GM12891 (cell line): ENCODE measurements at regions not wholly inside any gene's neighbourhood (a gene's known extent, or its start where the extent isn't known, plus 50 kb on each side); places are given as distances from the start of the nearest gene placed in this dataset.
"Not testable (repeated sequence)": the region's sequence is repeated elsewhere in the genome, so short reads cannot be mapped to it uniquely, and the experiment has no call there.

Source experiments
- DNase-seq: peaks from one replicate; pipeline ENCODE4 v3.0.0; 2011; ENCODE audit warnings: low spot score; ENCODE audit not compliant: insufficient read length
- FAIRE-seq: peaks from 2 replicates; lab custom pipeline; 2011; peaks lifted over from hg19 to GRCh38; lab: Jason Lieb, UNC
- PAX5 ChIP-seq: IDR thresholded peaks from 2 replicates; pipeline ENCODE4 v1.6.1; 2011; ENCODE audit warnings: low read length, moderate library complexity, mild to moderate bottlenecking; ENCODE audit not compliant: insufficient read depth, severe bottlenecking
- POLR2A ChIP-seq: IDR thresholded peaks from 2 replicates; pipeline ENCODE4 v1.6.1; 2011; ENCODE audit warnings: low read depth, low read length, control low read depth
- POLR2AphosphoS5 ChIP-seq: IDR thresholded peaks from 2 replicates; pipeline ENCODE4 v1.6.1; 2011; ENCODE audit warnings: low read depth, low read length, control low read depth
- POU2F2 ChIP-seq: IDR thresholded peaks from 2 replicates; pipeline ENCODE4 v1.6.1; 2011; ENCODE audit warnings: low read depth, mild to moderate bottlenecking, control low read depth, low read length, moderate library complexity
- SPI1 ChIP-seq: IDR thresholded peaks from 2 replicates; pipeline ENCODE4 v1.6.1; 2011; ENCODE audit warnings: low read depth, low read length, control low read depth
- TAF1 ChIP-seq: IDR thresholded peaks from 2 replicates; pipeline ENCODE4 v1.6.1; 2011; ENCODE audit warnings: low read depth, low read length, control low read depth

DNA sequence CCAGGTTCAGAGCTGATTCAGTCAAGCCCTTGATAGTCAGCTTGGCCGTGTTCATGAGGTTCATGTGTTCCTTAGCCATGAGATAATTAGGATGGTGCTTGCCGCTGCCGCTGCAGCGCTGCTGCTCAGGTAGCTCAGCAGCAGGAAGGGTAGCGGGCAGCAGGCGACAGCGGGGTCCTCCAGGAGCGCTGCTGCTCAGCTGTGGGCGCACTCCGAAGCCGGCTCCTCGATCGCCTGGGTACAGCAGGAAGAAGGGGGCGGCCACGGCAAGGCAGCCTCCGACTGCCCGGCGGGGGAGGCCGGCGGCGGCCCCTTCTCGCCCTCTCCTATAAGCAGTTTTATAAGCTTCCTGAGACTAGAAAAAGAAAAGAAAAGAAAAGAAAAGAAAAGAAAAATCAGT, 1253.6 kb downstream of the EFNA5 start:
- FAIRE-seq (no peak), DNase-seq (no peak)
- no peak for TF ChIP-seq PAX5
- TF ChIP-seq POLR2A = no peak
- TF ChIP-seq SPI1 = no peak
- no peak for TF ChIP-seq POLR2AphosphoS5
- TF ChIP-seq POU2F2 = no peak
- TF ChIP-seq TAF1 = no peak

DNA sequence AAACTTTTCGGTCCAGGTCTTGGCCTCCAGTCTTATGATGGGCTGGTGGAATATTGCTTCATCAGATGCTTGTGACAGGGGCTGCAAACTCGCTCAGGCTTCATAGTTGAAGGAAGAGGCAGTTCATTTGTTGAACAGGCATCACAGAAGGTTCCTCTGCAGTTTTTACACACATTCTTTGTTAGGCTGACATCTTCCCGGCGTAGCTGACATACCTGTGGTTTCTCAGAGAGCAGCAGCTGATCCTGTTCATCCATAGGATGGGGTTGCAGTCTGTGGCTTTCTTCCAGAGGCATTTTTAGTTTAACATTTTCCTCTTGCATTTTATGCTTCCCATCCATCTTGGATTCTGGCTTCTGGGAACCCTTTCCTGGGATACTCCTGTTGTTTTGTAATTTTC, 1255.2 kb downstream of the EFNA5 start:
- DNase-seq (no peak), FAIRE-seq (no peak)
- no peak for TF ChIP-seq PAX5
- no peak for TF ChIP-seq POLR2AphosphoS5
- TF ChIP-seq POU2F2 = no peak
- no peak for TF ChIP-seq SPI1
- no peak for TF ChIP-seq TAF1
- TF ChIP-seq POLR2A = no peak

DNA sequence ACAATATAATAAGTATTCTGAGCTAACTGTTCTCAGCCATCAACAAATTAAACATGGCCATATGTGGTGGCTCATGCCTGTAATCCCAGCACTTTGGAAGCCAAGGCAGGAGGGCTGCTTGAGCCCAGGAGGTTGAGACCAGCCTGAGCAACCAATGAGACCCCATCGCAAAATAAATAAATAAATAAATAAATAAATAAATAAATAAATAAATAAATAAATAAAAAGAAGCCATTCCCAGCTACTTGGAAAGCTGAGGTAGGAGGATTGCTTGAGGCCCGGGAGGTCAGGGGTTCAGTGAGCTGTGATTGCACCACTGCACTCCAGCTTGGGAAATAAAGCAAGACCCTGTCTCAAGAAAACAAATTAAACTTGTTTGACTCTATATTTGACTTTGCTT, 1256.4 kb downstream of the EFNA5 start:
- no peak for TF ChIP-seq POU2F2
- TF ChIP-seq POLR2A = no peak
- no peak for TF ChIP-seq POLR2AphosphoS5
- TF ChIP-seq SPI1 = no peak
- no peak for TF ChIP-seq PAX5
- no peak for TF ChIP-seq TAF1
- FAIRE-seq = no peak
- DNase-seq = no peak

DNA sequence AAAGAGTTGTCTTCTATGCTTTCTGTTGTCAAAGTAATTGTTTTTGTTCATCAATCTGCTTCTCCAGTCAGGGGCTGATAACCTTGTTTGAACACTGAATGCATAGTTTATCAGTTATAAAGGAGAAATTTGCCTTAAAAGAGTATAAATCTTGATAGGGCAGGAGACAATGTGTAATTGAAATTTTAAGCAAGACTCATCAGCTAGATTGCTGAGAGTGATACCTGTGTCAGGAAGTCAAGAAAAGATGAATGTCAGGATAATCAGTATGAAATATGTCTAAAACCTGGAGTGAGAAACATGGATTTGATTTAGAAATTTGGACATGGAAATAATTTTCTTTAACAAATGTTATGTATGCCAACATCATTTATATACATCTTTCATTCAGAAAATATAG, 1258.1 kb downstream of the EFNA5 start:
- TF ChIP-seq POLR2A = no peak
- no peak for TF ChIP-seq TAF1
- TF ChIP-seq SPI1 = no peak
- TF ChIP-seq POLR2AphosphoS5 = no peak
- no peak for TF ChIP-seq POU2F2
- no peak for TF ChIP-seq PAX5
- DNase-seq (no peak), FAIRE-seq (no peak)

DNA sequence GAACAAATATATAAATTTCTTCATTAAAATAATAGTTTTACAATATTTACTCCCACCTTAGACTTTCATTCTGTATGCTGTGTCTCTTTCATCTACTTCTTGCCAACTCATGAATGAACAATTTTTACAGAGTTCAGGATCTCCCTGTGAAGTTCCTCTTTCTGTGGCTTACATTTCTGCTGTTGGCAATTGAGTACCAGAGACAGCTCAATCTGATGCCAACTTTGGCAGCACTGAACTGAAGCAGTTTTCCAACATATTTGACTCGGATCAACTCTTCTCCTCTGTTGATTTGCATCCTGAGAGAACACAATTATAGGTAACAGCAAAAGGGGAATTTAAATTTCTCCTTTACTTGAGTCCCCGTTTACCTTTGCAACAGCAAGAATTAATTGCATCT, 1262.2 kb downstream of the EFNA5 start:
- FAIRE-seq (no peak), DNase-seq (no peak)
- no peak for TF ChIP-seq POLR2A
- TF ChIP-seq SPI1 = no peak
- no peak for TF ChIP-seq PAX5
- no peak for TF ChIP-seq TAF1
- TF ChIP-seq POLR2AphosphoS5 = no peak
- no peak for TF ChIP-seq POU2F2

DNA sequence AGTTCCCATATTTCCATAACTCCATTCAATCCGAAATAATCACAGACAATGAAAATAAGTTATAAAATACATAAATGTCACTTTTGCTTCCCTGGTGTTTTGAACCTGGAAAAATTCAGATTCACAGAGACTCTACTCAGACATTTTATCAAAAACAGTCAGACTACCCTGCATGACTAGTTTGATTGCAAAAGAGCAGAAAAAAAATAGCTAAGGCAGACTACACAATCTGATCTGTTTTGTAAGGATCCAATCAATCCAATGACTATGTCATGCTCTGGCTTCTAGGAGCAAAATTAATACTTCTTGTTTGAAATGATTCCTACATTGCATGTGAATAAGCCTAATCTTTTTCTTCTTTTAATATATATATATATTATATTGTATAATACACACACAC, 1262.6 kb downstream of the EFNA5 start:
- DNase-seq (no peak), FAIRE-seq (no peak)
- no peak for TF ChIP-seq TAF1
- no peak for TF ChIP-seq POLR2A
- no peak for TF ChIP-seq SPI1
- TF ChIP-seq POU2F2 = no peak
- TF ChIP-seq PAX5 = no peak
- TF ChIP-seq POLR2AphosphoS5 = no peak

DNA sequence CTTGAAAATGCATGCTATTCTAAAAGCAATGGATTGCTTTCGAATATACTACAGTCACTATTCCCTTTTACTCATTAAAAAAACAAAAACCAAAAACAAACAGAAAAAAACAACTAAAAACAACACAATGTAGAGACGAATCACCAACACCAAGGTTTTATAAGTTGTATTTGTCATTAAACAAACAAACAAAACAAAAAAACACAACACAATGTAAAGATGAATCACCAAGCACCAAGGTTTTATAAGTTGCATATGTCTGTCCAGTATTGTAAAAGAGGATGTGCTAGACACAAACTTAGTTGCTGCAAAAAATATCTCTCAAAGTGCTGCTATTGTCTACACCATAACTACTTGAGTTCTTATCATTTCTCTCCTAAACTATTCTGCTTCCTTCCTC, 1269.2 kb downstream of the EFNA5 start:
- DNase-seq (no peak), FAIRE-seq (no peak)
- TF ChIP-seq TAF1 (no peak), POU2F2 (no peak), POLR2A (no peak), SPI1 (no peak), PAX5 (no peak), POLR2AphosphoS5 (no peak)

DNA sequence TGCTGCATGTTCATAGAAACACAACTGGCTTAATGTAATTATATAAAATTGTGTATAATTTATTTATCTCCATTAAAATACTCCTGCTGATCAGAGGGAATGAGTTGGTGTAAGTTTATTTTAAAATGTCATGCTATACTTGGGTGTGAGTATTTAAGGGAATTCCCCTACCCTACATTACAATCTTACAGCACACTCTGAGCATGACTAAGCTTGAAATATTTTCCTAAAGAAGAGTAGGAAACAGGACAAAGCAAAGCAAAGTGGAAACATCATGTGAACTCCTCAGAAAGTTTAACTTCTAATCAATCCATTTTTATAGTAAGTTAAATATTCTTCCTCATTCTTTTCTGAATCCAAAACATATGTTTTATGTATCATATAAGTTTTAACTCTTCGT, 1271.3 kb downstream of the EFNA5 start:
- FAIRE-seq (no peak), DNase-seq (no peak)
- TF ChIP-seq PAX5 (no peak), SPI1 (no peak), POLR2AphosphoS5 (no peak), POLR2A (no peak), TAF1 (no peak), POU2F2 (no peak)

DNA sequence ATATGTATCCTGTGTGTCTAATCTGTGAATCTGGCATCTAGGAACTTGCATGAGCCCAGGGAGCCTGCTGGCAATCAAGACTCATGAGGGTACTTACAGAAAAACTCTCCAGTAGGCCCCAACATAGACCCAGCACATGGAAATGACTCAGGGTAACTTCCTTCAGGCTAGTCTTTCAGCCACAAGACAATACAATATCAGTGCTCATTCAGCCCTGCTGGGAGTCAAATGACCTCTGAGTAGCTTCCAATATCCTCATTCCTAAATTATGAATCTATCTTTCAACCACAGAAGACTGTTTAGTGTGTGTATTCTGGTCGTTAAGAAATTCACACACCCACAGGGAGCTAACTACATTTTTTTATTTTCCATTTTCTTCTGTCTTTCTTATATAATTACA, 1273.0 kb downstream of the EFNA5 start:
- no peak for TF ChIP-seq POLR2AphosphoS5
- no peak for TF ChIP-seq POLR2A
- TF ChIP-seq TAF1 = no peak
- no peak for TF ChIP-seq PAX5
- TF ChIP-seq SPI1 = no peak
- TF ChIP-seq POU2F2 = no peak
- no peak for FAIRE-seq
- DNase-seq = no peak

DNA sequence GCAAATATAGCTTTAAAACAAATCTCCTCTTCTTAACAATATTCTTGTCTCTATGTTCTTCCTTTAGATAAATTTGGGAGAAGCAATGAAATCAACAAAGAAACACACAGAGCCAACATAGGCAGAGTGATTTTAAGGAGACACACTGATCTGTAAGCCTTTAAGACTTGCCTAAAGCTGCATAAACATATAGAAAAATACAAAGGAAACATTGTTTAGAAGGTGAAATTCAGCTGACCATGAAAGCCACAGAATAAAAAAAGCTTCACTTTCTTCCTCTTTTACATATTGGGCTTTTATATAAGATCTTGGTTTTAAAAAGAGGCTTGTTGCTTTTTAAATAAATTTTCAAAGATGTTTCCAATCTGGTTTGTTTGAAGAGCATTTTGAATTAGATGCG, 1277.5 kb downstream of the EFNA5 start:
- FAIRE-seq (no peak), DNase-seq (no peak)
- no peak for TF ChIP-seq PAX5
- no peak for TF ChIP-seq SPI1
- TF ChIP-seq TAF1 = no peak
- TF ChIP-seq POLR2A = no peak
- no peak for TF ChIP-seq POLR2AphosphoS5
- TF ChIP-seq POU2F2 = no peak

DNA sequence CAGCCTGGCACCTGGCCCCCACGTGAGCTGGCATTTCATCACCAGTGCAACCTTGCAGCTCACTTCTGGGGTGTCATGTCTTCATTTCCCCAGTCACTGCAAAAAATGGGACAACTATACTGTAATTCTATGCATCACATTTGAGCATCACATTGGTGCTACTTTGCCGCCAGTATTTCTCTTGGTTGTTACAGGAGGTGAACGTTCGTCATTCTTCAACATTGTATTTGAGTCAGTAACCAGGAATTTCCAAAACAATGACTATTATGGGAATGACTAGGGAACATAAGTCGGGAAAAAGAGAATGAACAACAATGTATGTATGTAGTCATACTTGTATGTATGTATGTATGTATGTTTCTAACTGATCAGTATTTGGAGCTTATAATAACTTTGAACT, 1278.0 kb downstream of the EFNA5 start:
- FAIRE-seq = no peak
- TF ChIP-seq TAF1 (no peak), SPI1 (no peak), POU2F2 (no peak), PAX5 (no peak), POLR2AphosphoS5 (no peak), POLR2A (no peak)
- DNase-seq = no peak

DNA sequence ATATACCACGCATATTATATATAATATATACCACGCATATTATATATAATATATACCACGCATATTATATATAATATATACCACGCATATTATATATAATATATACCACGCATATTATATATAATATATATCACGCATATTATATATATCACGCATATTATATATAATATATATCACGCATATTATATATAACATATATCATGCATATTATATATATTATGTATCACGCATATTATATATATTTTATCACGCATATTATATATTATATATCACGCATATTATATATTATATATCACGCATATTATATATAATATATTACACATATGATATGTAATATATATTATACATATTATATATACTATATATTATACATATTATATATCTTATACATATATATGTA, 1283.0 kb downstream of the EFNA5 start:
- FAIRE-seq, DNase-seq: not testable (repeated sequence)
